ENCODE measurements at regions not wholly inside any gene's neighbourhood (a gene's known extent, or its start where the extent isn't known, plus 50 kb on each side); places are given as distances from the start of the nearest gene placed in this dataset.

DNA sequence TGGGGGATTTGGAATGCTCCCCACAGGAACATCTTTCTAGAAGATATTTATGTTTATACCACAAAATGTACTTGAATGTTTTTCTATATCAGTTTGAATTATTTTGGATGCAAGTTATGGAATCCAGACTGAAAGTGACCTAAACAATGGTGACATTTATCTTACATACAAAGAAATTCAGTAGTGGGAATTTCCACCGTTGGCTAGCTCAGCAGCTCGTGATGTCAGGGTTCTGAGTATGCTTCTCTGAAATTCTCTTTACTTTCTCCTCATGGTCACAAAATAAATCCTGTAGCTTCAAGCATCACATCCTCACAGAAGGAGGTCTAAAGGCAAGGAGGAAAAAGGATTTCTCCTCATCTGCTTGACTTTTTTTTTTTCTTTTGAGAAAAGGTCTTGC, 105.3 kb downstream of the AKAIN1 start:
- Histone ChIP-seq H3K27me3 (ENCODE audit: control insufficient read depth, insufficient read depth, low read length, poor library complexity, severe bottlenecking) (no peaks in the 10 kb centered on the region), H3K36me3 (ENCODE audit: control insufficient read depth, insufficient read depth, low read length) (no peaks in the 10 kb centered on the region), H3K27ac (ENCODE audit: insufficient read depth, low read depth, low read length, poor library complexity, severe bottlenecking) (no peak overlapping the region), H3K4me3 (ENCODE audit: insufficient read depth, low read depth, low read length) (no peak overlapping the region), H3K4me1 (ENCODE audit: control insufficient read depth, insufficient read depth, low read length) (no peaks in the 10 kb centered on the region), H3K9me3 (ENCODE audit: control insufficient read depth, low read length) (no peaks in the 10 kb centered on the region)
- 94 to 96% methylated on average over 2 of the region's 2 CpGs for WGBS, 2 experiments

- H3K9me3 ChIP-seq (ENCODE audit: control insufficient read depth, low read length), result no peaks in the 10 kb centered on the region
- H3K4me1 ChIP-seq (ENCODE audit: control insufficient read depth, insufficient read depth, low read length), result no peaks in the 10 kb centered on the region
- no peak overlapping the region for H3K27ac ChIP-seq (ENCODE audit: insufficient read depth, low read depth, low read length, poor library complexity, severe bottlenecking)
- no peaks in the 10 kb centered on the region for H3K27me3 ChIP-seq (ENCODE audit: control insufficient read depth, insufficient read depth, low read length, poor library complexity, severe bottlenecking)
- H3K4me3 ChIP-seq (ENCODE audit: insufficient read depth, low read depth, low read length), result no peak overlapping the region
- no peaks in the 10 kb centered on the region for H3K36me3 ChIP-seq (ENCODE audit: control insufficient read depth, insufficient read depth, low read length)
- 88 to 97% methylated on average over 3 of the region's 3 CpGs for WGBS, 2 experiments
Measured at GRCh38 chr18:5075297-5075696, 121.8 kb downstream of the AKAIN1 start.

DNA sequence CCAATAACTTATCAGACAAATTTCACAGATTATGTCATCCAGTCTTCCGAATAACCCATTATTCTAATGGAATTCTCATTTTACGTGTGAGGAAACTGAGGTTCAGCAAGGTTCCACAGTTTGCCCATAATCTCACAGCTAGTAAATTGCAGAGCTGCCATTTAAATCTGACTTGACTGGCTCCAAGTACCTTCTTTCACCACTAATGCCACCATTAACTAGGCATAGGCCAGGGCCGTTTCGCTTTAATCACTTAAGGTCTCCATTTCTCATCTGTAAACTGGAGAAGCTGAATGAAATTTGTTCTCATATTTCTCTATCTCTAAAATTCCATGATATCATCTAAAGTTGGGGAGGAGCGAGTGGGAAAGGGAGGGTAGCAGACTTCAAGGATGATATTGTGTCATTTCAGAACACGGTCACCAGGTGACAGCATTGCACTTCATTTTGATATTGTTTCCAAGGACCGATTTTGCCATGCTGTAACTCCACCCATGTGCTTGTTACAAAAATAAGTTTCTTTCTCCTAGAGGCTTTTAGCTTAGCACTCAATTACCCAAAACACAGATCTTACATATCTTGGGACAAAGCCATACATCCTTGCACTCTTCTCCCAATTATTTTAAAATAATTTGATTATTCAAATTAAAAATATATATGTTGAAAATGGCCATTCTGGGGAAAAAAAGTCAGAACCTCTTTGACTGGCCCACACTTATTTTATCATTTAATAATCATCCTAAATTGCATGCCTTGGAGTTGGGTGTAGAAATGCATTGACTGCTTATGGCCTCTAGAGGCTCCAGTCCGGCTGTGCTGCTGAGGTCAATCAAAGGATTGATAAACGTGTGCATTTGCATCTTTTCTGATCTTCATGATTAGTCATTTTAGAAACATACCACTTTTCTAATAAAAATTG, 123.8 kb downstream of the AKAIN1 start:
- Histone ChIP-seq H3K4me1 (ENCODE audit: control insufficient read depth, insufficient read depth, low read length) (no peaks in the 10 kb centered on the region), H3K27ac (ENCODE audit: insufficient read depth, low read depth, low read length, poor library complexity, severe bottlenecking) (no peak overlapping the region), H3K36me3 (ENCODE audit: control insufficient read depth, insufficient read depth, low read length) (no peaks in the 10 kb centered on the region), H3K27me3 (ENCODE audit: control insufficient read depth, insufficient read depth, low read length, poor library complexity, severe bottlenecking) (no peaks in the 10 kb centered on the region), H3K9me3 (ENCODE audit: control insufficient read depth, low read length) (no peaks in the 10 kb centered on the region), H3K4me3 (ENCODE audit: insufficient read depth, low read depth, low read length) (no peak overlapping the region)
- 54 to 58% methylated on average over 9 of the region's 9 CpGs for WGBS, 2 experiments

- H3K4me1 ChIP-seq (ENCODE audit: control insufficient read depth, insufficient read depth, low read length), result no peaks in the 10 kb centered on the region
- H3K27ac ChIP-seq (ENCODE audit: insufficient read depth, low read depth, low read length, poor library complexity, severe bottlenecking), result no peak overlapping the region
- no peak overlapping the region for H3K4me3 ChIP-seq (ENCODE audit: insufficient read depth, low read depth, low read length)
- H3K27me3 ChIP-seq (ENCODE audit: control insufficient read depth, insufficient read depth, low read length, poor library complexity, severe bottlenecking), result no peaks in the 10 kb centered on the region
- H3K36me3 ChIP-seq (ENCODE audit: control insufficient read depth, insufficient read depth, low read length), result no peaks in the 10 kb centered on the region
- WGBS, 2 experiments, result 94 to 97% methylated on average over 3 of the region's 3 CpGs
- H3K9me3 ChIP-seq (ENCODE audit: control insufficient read depth, low read length), result no peaks in the 10 kb centered on the region
Measured at GRCh38 chr18:5068851-5069250, 128.2 kb downstream of the AKAIN1 start.

DNA sequence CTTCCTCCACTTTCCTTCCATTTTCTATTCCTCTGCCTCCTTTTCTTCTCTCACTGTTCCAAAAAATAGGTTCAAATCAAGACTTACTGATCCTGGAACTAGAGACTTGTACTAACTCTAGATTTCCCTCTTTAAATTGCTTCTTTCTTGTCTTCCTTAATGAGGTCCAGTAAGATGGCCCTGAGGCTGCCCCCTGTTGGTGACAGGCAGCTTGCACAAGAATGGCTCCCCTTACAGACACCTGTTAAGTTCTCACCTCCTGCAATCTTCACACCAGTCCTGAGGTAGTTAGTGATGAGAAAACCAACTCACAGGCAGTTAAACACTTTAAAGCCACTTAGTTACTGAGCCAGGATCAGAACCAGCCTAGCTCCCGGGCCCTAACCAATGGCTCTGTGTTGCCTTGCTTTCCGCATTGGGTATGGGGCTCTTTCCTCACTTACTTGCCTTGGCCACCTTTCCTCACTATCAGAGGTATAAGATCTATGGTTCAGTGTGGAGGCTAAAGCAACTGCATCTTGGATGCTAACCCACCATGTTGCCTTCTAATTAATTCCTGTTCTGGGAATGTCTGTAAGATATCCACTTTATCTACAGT, 130.6 kb downstream of the AKAIN1 start:
- Histone ChIP-seq H3K27ac (ENCODE audit: insufficient read depth, low read depth, low read length, poor library complexity, severe bottlenecking) (no peak overlapping the region), H3K27me3 (ENCODE audit: control insufficient read depth, insufficient read depth, low read length, poor library complexity, severe bottlenecking) (no peaks in the 10 kb centered on the region), H3K9me3 (ENCODE audit: control insufficient read depth, low read length) (no peaks in the 10 kb centered on the region), H3K4me1 (ENCODE audit: control insufficient read depth, insufficient read depth, low read length) (no peaks in the 10 kb centered on the region), H3K36me3 (ENCODE audit: control insufficient read depth, insufficient read depth, low read length) (no peaks in the 10 kb centered on the region), H3K4me3 (ENCODE audit: insufficient read depth, low read depth, low read length) (no peak overlapping the region)
- WGBS, 2 experiments, result 87 to 97% methylated on average over 2 of the region's 2 CpGs

DNA sequence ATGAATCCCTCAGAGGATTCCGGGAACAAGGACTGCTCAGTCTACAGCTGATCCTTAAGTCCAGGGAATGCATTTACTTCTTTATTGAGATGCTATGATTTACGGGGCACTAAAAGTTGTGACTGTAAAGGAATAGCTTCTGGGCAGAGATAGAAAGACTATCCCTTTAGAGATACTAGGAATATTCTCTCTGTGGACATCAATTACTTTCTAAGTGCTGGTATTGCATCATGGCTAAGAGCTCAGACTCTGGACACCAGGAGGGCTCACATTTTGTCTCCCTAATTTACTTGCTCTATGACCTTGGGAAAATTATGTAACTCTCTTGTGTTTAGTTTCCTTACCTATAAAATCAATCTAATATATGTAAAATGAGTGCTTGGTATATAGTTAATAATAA, 131.4 kb downstream of the AKAIN1 start:
- no peak overlapping the region for H3K4me3 ChIP-seq (ENCODE audit: insufficient read depth, low read depth, low read length)
- no peaks in the 10 kb centered on the region for H3K36me3 ChIP-seq (ENCODE audit: control insufficient read depth, insufficient read depth, low read length)
- H3K27me3 ChIP-seq (ENCODE audit: control insufficient read depth, insufficient read depth, low read length, poor library complexity, severe bottlenecking), result no peaks in the 10 kb centered on the region
- 95 to 100% methylated on average over 2 of the region's 2 CpGs for WGBS, 2 experiments
- H3K9me3 ChIP-seq (ENCODE audit: control insufficient read depth, low read length), result no peaks in the 10 kb centered on the region
- H3K27ac ChIP-seq (ENCODE audit: insufficient read depth, low read depth, low read length, poor library complexity, severe bottlenecking), result no peak overlapping the region
- no peaks in the 10 kb centered on the region for H3K4me1 ChIP-seq (ENCODE audit: control insufficient read depth, insufficient read depth, low read length)

DNA sequence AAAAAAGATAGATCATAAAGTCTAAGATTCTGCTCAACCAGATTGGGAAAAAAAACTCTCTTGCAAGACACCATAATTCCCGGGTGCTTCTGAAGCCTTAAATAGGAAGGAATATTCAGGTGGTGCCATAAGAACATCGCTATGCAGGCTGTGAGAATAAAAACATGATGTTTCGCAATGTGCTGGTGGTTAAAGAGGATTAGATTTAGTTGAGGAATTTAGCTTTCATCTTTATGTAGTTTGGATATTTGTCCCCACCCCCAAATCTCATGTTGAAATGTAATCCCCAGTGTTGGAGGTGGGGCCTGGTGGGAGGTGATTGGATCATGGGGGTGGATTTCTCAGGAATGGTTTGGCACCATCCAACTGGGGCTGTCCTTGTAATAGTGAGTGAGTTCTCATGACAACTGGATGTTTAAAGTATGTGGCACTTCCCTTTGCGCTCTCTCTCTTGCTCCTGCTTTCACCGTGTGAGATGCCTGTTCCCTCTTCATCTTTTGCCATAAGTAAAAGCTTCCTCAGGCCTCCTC, 132.2 kb downstream of the AKAIN1 start:
- Histone ChIP-seq H3K27me3 (ENCODE audit: control insufficient read depth, insufficient read depth, low read length, poor library complexity, severe bottlenecking) (no peaks in the 10 kb centered on the region), H3K4me3 (ENCODE audit: insufficient read depth, low read depth, low read length) (no peak overlapping the region), H3K9me3 (ENCODE audit: control insufficient read depth, low read length) (no peaks in the 10 kb centered on the region), H3K27ac (ENCODE audit: insufficient read depth, low read depth, low read length, poor library complexity, severe bottlenecking) (no peak overlapping the region), H3K4me1 (ENCODE audit: control insufficient read depth, insufficient read depth, low read length) (no peaks in the 10 kb centered on the region), H3K36me3 (ENCODE audit: control insufficient read depth, insufficient read depth, low read length) (no peaks in the 10 kb centered on the region)
- WGBS, 2 experiments, result 93 to 97% methylated on average over 5 of the region's 5 CpGs

DNA sequence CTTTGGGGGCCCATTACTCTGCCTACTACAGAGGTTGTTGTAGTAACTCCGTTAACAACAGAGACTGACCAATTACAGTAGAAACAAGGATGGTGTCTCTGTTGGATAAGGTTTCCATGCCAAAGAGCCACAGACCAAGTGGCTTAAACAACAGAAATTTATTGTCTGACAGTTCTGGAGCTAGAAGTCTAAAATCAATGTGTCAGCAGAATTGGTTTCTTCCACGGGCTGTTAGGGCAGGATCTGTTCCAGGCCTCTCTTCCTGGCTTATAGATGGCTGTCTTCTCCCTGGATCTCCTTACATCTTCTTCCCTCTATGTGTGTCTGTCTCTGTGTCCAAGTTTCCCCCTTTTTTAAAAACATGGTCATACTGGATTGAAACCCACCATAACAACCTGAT, 135.3 kb downstream of the AKAIN1 start:
- WGBS, 2 experiments, result 85 to 92% methylated on average over 2 of the region's 2 CpGs

GRCh38 chr18:5060543-5060942, 136.5 kb downstream of the AKAIN1 start:
- H3K27me3 ChIP-seq (ENCODE audit: control insufficient read depth, insufficient read depth, low read length, poor library complexity, severe bottlenecking), result no peaks in the 10 kb centered on the region
- H3K4me1 ChIP-seq (ENCODE audit: control insufficient read depth, insufficient read depth, low read length), result no peaks in the 10 kb centered on the region
- H3K4me3 ChIP-seq (ENCODE audit: insufficient read depth, low read depth, low read length), result no peak overlapping the region
- no peaks in the 10 kb centered on the region for H3K36me3 ChIP-seq (ENCODE audit: control insufficient read depth, insufficient read depth, low read length)
- H3K27ac ChIP-seq (ENCODE audit: insufficient read depth, low read depth, low read length, poor library complexity, severe bottlenecking), result no peak overlapping the region
- H3K9me3 ChIP-seq (ENCODE audit: control insufficient read depth, low read length), result no peaks in the 10 kb centered on the region
- WGBS, 2 experiments, result 87 to 91% methylated on average over 3 of the region's 3 CpGs

More for the DNA sequence above, 135.3 kb downstream of the AKAIN1 start:
- no peaks in the 10 kb centered on the region for H3K4me1 ChIP-seq (ENCODE audit: control insufficient read depth, insufficient read depth, low read length)
- H3K27me3 ChIP-seq (ENCODE audit: control insufficient read depth, insufficient read depth, low read length, poor library complexity, severe bottlenecking), result no peaks in the 10 kb centered on the region
- no peak overlapping the region for H3K27ac ChIP-seq (ENCODE audit: insufficient read depth, low read depth, low read length, poor library complexity, severe bottlenecking)
- H3K9me3 ChIP-seq (ENCODE audit: control insufficient read depth, low read length), result no peaks in the 10 kb centered on the region
- no peaks in the 10 kb centered on the region for H3K36me3 ChIP-seq (ENCODE audit: control insufficient read depth, insufficient read depth, low read length)
- H3K4me3 ChIP-seq (ENCODE audit: insufficient read depth, low read depth, low read length), result no peak overlapping the region

- Histone ChIP-seq H3K4me1 (ENCODE audit: control insufficient read depth, insufficient read depth, low read length) (no peaks in the 10 kb centered on the region), H3K27ac (ENCODE audit: insufficient read depth, low read depth, low read length, poor library complexity, severe bottlenecking) (no peak overlapping the region), H3K27me3 (ENCODE audit: control insufficient read depth, insufficient read depth, low read length, poor library complexity, severe bottlenecking) (no peaks in the 10 kb centered on the region), H3K36me3 (ENCODE audit: control insufficient read depth, insufficient read depth, low read length) (no peaks in the 10 kb centered on the region), H3K9me3 (ENCODE audit: control insufficient read depth, low read length) (no peaks in the 10 kb centered on the region), H3K4me3 (ENCODE audit: insufficient read depth, low read depth, low read length) (no peak overlapping the region)
- WGBS, 2 experiments, result 85% methylated on average over 2 of the region's 2 CpGs
Measured at GRCh38 chr18:5059696-5060032, 137.4 kb downstream of the AKAIN1 start.

Measured in ectodermal cell (in vitro differentiated cells).